HEK293T (cell line): ENCODE measurements at regions not wholly inside any gene's neighbourhood (a gene's known extent, or its start where the extent isn't known, plus 50 kb on each side); places are given as distances from the start of the nearest gene placed in this dataset.

ENCODE experiments used
- CTCF ChIA-PET: fragments of 350-600 bp; formaldehyde crosslinking; extraction: SDS; loops from one replicate; lab custom pipeline; 2021; ENCODE audit warnings: antibody characterized with exemption, inconsistent platforms; lab: Yijun Ruan, JAX
- POLR2A ChIA-PET: fragments of 350-600 bp; formaldehyde crosslinking; extraction: SDS; loops from one replicate; lab custom pipeline; 2020; ENCODE audit warnings: antibody characterized with exemption, inconsistent platforms; lab: Yijun Ruan, JAX
- DNase-seq: peaks from one replicate; pipeline ENCODE4 v3.0.0; 2012; ENCODE audit warnings: mixed read lengths; ENCODE audit errors: extremely low spot score
- ARNT ChIP-seq: fragments of 450-650 bp; IDR thresholded peaks from 2 replicates; pipeline ENCODE4 v1.6.1; 2017; ENCODE audit warnings: mild to moderate bottlenecking
- BHLHE40 ChIP-seq: fragments of 450-650 bp; IDR thresholded peaks from 2 replicates; pipeline ENCODE4 v1.6.1; 2016; ENCODE audit warnings: mild to moderate bottlenecking, moderate library complexity, borderline replicate concordance
- CTBP1 ChIP-seq: fragments of 450-650 bp; IDR thresholded peaks from 2 replicates; pipeline ENCODE4 v1.6.1; 2016; ENCODE audit warnings: borderline replicate concordance
- ELF4 ChIP-seq: fragments of 450-650 bp; IDR thresholded peaks from 2 replicates; pipeline ENCODE4 v1.6.1; 2017; ENCODE audit warnings: antibody characterized with exemption
- FOXA1 ChIP-seq: fragments of 450-650 bp; IDR thresholded peaks from 2 replicates; pipeline ENCODE4 v1.6.1; 2016; ENCODE audit warnings: mild to moderate bottlenecking
- FOXK2 ChIP-seq: fragments of 450-650 bp; IDR thresholded peaks from 2 replicates; pipeline ENCODE4 v1.6.1; 2016; ENCODE audit warnings: mild to moderate bottlenecking
- FOXM1 ChIP-seq: fragments of 450-650 bp; IDR thresholded peaks from 2 replicates; pipeline ENCODE4 v1.6.1; 2017; ENCODE audit warnings: mild to moderate bottlenecking, borderline replicate concordance
- HDGF ChIP-seq: fragments of 450-650 bp; IDR thresholded peaks from 2 replicates; pipeline ENCODE4 v1.6.1; 2017; ENCODE audit warnings: antibody characterized with exemption, borderline replicate concordance
- L3MBTL2 ChIP-seq: fragments of 450-650 bp; conservative IDR thresholded peaks from 2 replicates; pipeline ENCODE4 v1.6.1; 2016; ENCODE audit warnings: mild to moderate bottlenecking
- LEF1 ChIP-seq: fragments of 450-650 bp; IDR thresholded peaks from 2 replicates; pipeline ENCODE4 v1.6.1; 2017; ENCODE audit warnings: mild to moderate bottlenecking, borderline replicate concordance
- NFRKB ChIP-seq: fragments of 450-650 bp; IDR thresholded peaks from 2 replicates; pipeline ENCODE4 v1.6.1; 2016; ENCODE audit warnings: mild to moderate bottlenecking, moderate library complexity
- PKNOX1 ChIP-seq: fragments of 450-650 bp; IDR thresholded peaks from 2 replicates; pipeline ENCODE4 v1.6.1; 2016
- SP1 ChIP-seq: fragments of 450-650 bp; IDR thresholded peaks from 2 replicates; pipeline ENCODE4 v1.6.1; 2017
- SUZ12 ChIP-seq: fragments of 450-650 bp; IDR thresholded peaks from 2 replicates; pipeline ENCODE4 v1.6.1; 2016; ENCODE audit warnings: mild to moderate bottlenecking
- TARDBP ChIP-seq: fragments of 450-650 bp; IDR thresholded peaks from 2 replicates; pipeline ENCODE4 v1.6.1; 2016
- ZNF384 ChIP-seq: fragments of 450-650 bp; IDR thresholded peaks from 2 replicates; pipeline ENCODE4 v1.6.1; 2016

- CTCF ChIA-PET: interaction anchor here (1.9 kb wide), 1 partner anchor 23 kb away, joined by 12 read pairs; no protein-coding TSS in a partner anchor
- POLR2A ChIA-PET: no interaction called here
- TF ChIP-seq ZNF384 (no peak), FOXK2 (no peak), LEF1 (no peak), HDGF (no peak), PKNOX1 (no peak), ELF4 (no peak)
- no peak for DNase-seq
These were observed 73.3 kb upstream of the SMNDC1 start for GRCh38 chr10:110378006-110378405.

DNA sequence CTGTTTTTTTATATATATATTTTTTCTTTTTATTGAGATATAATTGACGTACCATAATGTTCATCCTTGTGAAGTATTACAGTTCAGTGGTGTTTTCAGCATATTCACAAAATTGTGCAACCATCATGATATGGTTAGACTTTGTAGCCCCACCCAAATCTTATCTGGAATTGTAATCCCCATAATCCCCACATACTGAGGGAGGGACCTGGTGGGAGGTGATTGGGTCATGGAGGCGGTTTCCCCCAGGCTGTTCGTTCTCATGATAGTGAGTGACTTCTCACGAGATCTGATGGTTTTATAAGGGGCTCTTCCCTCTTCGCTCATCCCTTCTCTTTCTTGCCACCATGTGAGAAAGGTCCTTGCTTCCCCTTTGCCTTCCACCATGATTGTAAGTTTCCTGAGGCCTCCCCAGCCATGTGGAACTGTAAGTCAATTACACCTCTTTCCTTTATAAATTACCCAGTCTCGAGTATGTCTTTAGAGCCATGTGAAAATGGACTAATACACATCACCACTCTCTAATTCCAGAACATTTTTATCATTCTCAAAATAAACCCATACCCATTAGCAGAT lies 73.9 kb upstream of the SMNDC1 start:
- ChIA-PET POLR2A (no interaction called here), CTCF (no interaction called here)
- TF ChIP-seq SUZ12: no peak
- no peak for TF ChIP-seq NFRKB
- TF ChIP-seq FOXK2: no peak
- no peak for TF ChIP-seq FOXM1
- TF ChIP-seq ARNT: no peak
- no peak for TF ChIP-seq ZNF384
- no peak for TF ChIP-seq PKNOX1
- no peak for TF ChIP-seq ELF4
- TF ChIP-seq TARDBP: no peak
- no peak for TF ChIP-seq HDGF
- no peak for TF ChIP-seq LEF1
- no peak for TF ChIP-seq SP1
- TF ChIP-seq CTBP1: no peak
- TF ChIP-seq L3MBTL2: no peak
- no peak for TF ChIP-seq BHLHE40
- TF ChIP-seq FOXA1: no peak
- no peak for DNase-seq

DNA sequence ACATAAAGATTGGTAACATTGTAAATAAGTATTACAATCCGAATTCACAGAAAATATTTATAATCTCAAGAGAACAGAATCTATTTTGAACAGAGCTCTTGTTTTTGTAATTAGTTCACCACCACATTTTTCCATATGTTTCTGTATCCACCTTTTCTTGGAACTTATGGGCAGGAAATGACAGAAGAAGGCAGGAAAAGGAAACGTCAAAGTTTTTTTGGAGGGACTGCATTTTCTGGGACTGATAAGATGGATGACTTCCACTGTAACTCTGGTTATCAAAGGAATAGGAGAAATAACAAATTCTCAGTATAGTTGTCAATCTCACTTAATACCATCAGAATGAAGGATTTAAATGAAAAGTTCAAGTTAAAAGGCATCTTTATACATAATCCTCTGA lies 75.1 kb upstream of the SMNDC1 start:
- no peak for TF ChIP-seq LEF1
- no peak for TF ChIP-seq FOXM1
- no peak for TF ChIP-seq HDGF
- TF ChIP-seq SUZ12: no peak
- TF ChIP-seq L3MBTL2: no peak
- TF ChIP-seq ARNT: no peak
- no peak for TF ChIP-seq FOXK2
- TF ChIP-seq TARDBP: no peak
- no peak for TF ChIP-seq FOXA1
- no peak for TF ChIP-seq NFRKB
- TF ChIP-seq CTBP1: no peak
- TF ChIP-seq SP1: no peak
- TF ChIP-seq ZNF384: no peak
- TF ChIP-seq PKNOX1: no peak
- POLR2A ChIA-PET: no interaction called here
- CTCF ChIA-PET: no interaction called here
- DNase-seq: no peak

- DNase-seq: no peak
- ChIA-PET CTCF (no interaction called here), POLR2A (no interaction called here)
- TF ChIP-seq FOXM1 (no peak), NFRKB (no peak), FOXA1 (no peak), ARNT (no peak), SUZ12 (no peak), CTBP1 (no peak)
These were observed 75.6 kb upstream of the SMNDC1 start for GRCh38 chr10:110380293-110380692.

- ChIA-PET POLR2A (no interaction called here), CTCF (interaction anchor here (0.6 kb wide), 1 partner anchor 27 kb away, joined by 4 read pairs; no protein-coding TSS in a partner anchor)
- no peak for TF ChIP-seq L3MBTL2
- TF ChIP-seq FOXA1: no peak
- no peak for TF ChIP-seq ZNF384
- TF ChIP-seq TARDBP: no peak
- DNase-seq: no peak
These were observed 78.0 kb upstream of the SMNDC1 start for GRCh38 chr10:110382695-110383094.

- DNase-seq: no peak
- ChIA-PET POLR2A (no interaction called here), CTCF (no interaction called here)
- no peak for TF ChIP-seq CTBP1
- TF ChIP-seq L3MBTL2: no peak
These were observed 82.9 kb upstream of the SMNDC1 start for GRCh38 chr10:110387617-110387982.

DNA sequence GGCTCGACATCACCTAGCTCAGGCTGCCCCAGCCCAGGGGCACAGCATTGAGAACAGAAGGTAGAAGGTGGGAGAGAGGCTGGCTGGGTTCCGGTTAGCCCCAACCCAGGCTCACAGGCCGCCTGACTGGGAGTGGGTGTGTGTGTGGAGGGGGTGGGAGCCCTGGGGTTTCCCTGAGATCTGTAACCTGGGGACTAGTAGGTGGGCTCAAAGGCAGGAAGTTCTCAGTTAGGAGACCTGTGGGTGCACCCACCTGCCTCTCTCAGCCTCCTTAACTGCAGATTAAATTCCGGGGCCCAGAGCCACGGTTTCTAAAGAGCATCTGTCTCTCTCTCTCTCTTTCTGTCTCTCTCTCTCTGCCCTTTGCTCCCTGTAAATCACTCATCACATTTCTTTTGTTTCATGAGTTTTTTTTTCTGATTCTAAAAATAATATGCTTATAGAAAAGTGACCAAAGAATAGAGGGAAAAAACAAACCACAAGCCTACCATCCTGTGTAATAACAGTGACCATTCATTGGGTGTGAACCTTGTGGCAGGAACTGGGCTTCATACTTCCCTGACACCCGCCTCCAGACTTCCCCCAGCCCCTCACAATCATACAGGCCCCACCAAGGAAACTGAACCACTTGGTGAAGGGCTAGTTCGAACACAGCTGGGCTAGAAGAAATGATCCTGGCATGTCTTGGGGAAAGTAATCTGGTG lies 83.4 kb upstream of the SMNDC1 start:
- ChIA-PET POLR2A (no interaction called here), CTCF (interaction anchor here (0.5 to 1.0 kb wide), 3 partner anchors 16 to 157 kb away, joined by 6 to 7 read pairs (median 7); no protein-coding TSS in a partner anchor)
- no peak for DNase-seq
- TF ChIP-seq SUZ12 (no peak), L3MBTL2 (no peak), ZNF384 (no peak), LEF1 (no peak), FOXM1 (no peak)
